OCI-LY7 (cell line): ENCODE measurements at regions not wholly inside any gene's neighbourhood (a gene's known extent, or its start where the extent isn't known, plus 50 kb on each side); places are given as distances from the start of the nearest gene placed in this dataset.

Source experiments
- BruUV-seq: library from RNA; stranded (reverse); fragments of 400-500 nt; replicated peaks from 2 replicates; lab custom pipeline; 2021; lab: Mats Ljungman, UMichigan
- CTCF ChIA-PET: fragments of 300-600 bp; sonication (Branson Sonifier 250); formaldehyde crosslinking; loops from one replicate; lab custom pipeline; 2022; ENCODE audit warnings: antibody characterized with exemption; ENCODE audit not compliant: unreplicated experiment; lab: Charles Lee
- POLR2A ChIA-PET: fragments of 300-600 bp; sonication (Branson Sonifier 250); formaldehyde crosslinking; loops from one replicate; lab custom pipeline; 2022; ENCODE audit warnings: antibody characterized with exemption; lab: Charles Lee
- DNase-seq: peaks from one replicate; pipeline ENCODE4 v3.0.0-alpha.2; 2015; ENCODE audit warnings: low spot score
- H2AFZ ChIP-seq: fragments of 200-600 bp; sonication (generic), shearing (Covaris generic); 2 replicates; pipeline ENCODE4 v1.6.1; 2014; ENCODE audit warnings: mild to moderate bottlenecking, antibody characterized with exemption, low read length, moderate library complexity
- H3K27ac ChIP-seq: fragments of 200-600 bp; sonication (generic); 2 replicates; pipeline ENCODE4 v1.5.1; 2014; ENCODE audit warnings: mixed run types, low read depth, mild to moderate bottlenecking, moderate library complexity, low read length, inconsistent platforms; ENCODE audit not compliant: poor library complexity, severe bottlenecking
- H3K36me3 ChIP-seq: fragments of 200-600 bp; sonication (generic); 2 replicates; pipeline ENCODE4 v1.6.1; 2014; ENCODE audit warnings: mild to moderate bottlenecking, antibody characterized with exemption, low read length, moderate library complexity, mixed read lengths; ENCODE audit not compliant: insufficient read depth
- H3K4me1 ChIP-seq: fragments of 200-600 bp; sonication (generic); 2 replicates; pipeline ENCODE4 v1.5.1; 2014; ENCODE audit warnings: mild to moderate bottlenecking, low read length; ENCODE audit not compliant: insufficient read depth, poor library complexity, severe bottlenecking
- H3K4me2 ChIP-seq: fragments of 200-600 bp; sonication (generic); 2 replicates; pipeline ENCODE4 v1.6.1; 2014; ENCODE audit warnings: mild to moderate bottlenecking, low read length
- H3K4me3 ChIP-seq: fragments of 200-600 bp; sonication (generic); 2 replicates; pipeline ENCODE4 v1.5.1; 2014; ENCODE audit warnings: mild to moderate bottlenecking, low read depth, low read length; ENCODE audit not compliant: poor library complexity, severe bottlenecking
- H3K79me2 ChIP-seq: fragments of 200-600 bp; sonication (generic); 2 replicates; pipeline ENCODE4 v1.6.1; 2016; ENCODE audit warnings: low read depth, mild to moderate bottlenecking, low read length, moderate library complexity, mixed read lengths; ENCODE audit not compliant: insufficient read depth
- H3K9me2 ChIP-seq: fragments of 200-600 bp; sonication (generic); 2 replicates; pipeline ENCODE4 v1.6.1; 2016; ENCODE audit warnings: mild to moderate bottlenecking, low read length, mixed read lengths; ENCODE audit not compliant: insufficient read depth
- H3K9me3 ChIP-seq: fragments of 200-600 bp; sonication (generic); 2 replicates; pipeline ENCODE4 v1.6.1; 2014; ENCODE audit warnings: mild to moderate bottlenecking, mixed run types, low read length, mixed read lengths
- H4K20me1 ChIP-seq: fragments of 200-600 bp; sonication (generic); 2 replicates; pipeline ENCODE4 v1.6.1; 2014; ENCODE audit warnings: mild to moderate bottlenecking, antibody characterized with exemption, low read length, moderate library complexity, mixed read lengths; ENCODE audit not compliant: insufficient read depth
- EZH2phosphoT487 ChIP-seq: fragments of 200-600 bp; sonication (generic); IDR thresholded peaks from 2 replicates; pipeline ENCODE4 v1.6.1; 2018; ENCODE audit warnings: low read depth, borderline replicate concordance, mild to moderate bottlenecking, mixed run types, antibody characterized with exemption, low read length, moderate library complexity, mixed read lengths
- intact Hi-C: fragments of 100-400 bp; cut with micrococcal nuclease; formaldehyde crosslinking; loops from one replicate; pipeline ENCODE4 v1.10.0; 2022; ENCODE audit not compliant: unreplicated experiment
- TF ChIP-seq, protein P1 (sequence below): fragments of 200-600 bp; sonication (generic); conservative IDR thresholded peaks from 2 replicates; pipeline ENCODE4 v1.5.1; 2014; ENCODE audit warnings: mild to moderate bottlenecking, antibody characterized with exemption, low read length, moderate library complexity, mixed read lengths

- no peaks in the 10 kb centered on the region for H3K36me3 ChIP-seq
- no peak overlapping the region for H3K4me3 ChIP-seq
- no peak overlapping the region for H3K27ac ChIP-seq
- TF ChIP-seq, protein P1, sequence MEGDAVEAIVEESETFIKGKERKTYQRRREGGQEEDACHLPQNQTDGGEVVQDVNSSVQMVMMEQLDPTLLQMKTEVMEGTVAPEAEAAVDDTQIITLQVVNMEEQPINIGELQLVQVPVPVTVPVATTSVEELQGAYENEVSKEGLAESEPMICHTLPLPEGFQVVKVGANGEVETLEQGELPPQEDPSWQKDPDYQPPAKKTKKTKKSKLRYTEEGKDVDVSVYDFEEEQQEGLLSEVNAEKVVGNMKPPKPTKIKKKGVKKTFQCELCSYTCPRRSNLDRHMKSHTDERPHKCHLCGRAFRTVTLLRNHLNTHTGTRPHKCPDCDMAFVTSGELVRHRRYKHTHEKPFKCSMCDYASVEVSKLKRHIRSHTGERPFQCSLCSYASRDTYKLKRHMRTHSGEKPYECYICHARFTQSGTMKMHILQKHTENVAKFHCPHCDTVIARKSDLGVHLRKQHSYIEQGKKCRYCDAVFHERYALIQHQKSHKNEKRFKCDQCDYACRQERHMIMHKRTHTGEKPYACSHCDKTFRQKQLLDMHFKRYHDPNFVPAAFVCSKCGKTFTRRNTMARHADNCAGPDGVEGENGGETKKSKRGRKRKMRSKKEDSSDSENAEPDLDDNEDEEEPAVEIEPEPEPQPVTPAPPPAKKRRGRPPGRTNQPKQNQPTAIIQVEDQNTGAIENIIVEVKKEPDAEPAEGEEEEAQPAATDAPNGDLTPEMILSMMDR = no peak
- TF ChIP-seq EZH2phosphoT487 = no peak
- ChIA-PET CTCF (no interaction called here), POLR2A (no interaction called here)
- H3K4me2 ChIP-seq = no peak overlapping the region
- no peak overlapping the region for H2AFZ ChIP-seq
- no peak for DNase-seq
- no TSS peak for BruUV-seq
- H3K4me1 ChIP-seq = no peaks in the 10 kb centered on the region
- H4K20me1 ChIP-seq = no peaks in the 10 kb centered on the region
- intact Hi-C loops = no loop called here
- H3K79me2 ChIP-seq = no peaks in the 10 kb centered on the region
- no peaks in the 10 kb centered on the region for H3K9me3 ChIP-seq
- H3K9me2 ChIP-seq = no peaks in the 10 kb centered on the region
Measured at GRCh38 chr7:112881-113280, 79.5 kb upstream of the FAM20C start.

DNA sequence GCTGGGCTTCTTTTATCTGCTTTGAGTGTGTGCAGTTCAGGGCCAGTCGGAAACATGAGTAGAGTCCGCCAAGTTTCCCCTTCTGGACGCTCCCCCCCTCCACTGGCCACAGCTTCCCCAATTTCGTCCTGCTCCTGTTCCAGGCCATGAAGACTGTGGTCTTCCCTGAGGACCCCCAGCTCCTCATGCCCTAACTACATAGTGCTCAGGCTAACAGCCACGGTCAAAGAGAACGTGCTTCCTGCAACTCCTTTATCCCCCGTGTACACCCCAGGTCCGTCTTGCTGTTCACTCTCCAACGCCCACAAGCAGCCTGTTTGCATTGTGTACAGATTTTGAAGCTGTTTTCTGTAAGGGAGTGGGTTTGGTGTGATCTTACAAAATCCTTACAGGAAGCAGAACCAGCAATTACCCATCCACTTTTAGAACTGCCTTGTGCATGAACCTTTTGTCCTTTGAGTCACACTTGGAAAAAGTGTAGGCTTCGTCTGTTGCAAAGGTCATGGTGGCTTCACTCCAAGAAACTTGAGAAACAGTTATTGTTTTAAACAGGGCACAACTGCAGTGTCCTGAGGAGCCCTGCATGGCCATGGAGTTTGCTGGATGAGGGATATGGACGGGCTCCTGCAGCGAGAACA lies 77.0 kb upstream of the FAM20C start:
- Histone ChIP-seq H2AFZ (no peak overlapping the region), H3K36me3 (no peaks in the 10 kb centered on the region), H3K9me3 (no peaks in the 10 kb centered on the region), H3K4me2 (no peak overlapping the region), H3K9me2 (no peaks in the 10 kb centered on the region), H3K27ac (no peak overlapping the region), H4K20me1 (no peaks in the 10 kb centered on the region), H3K79me2 (no peaks in the 10 kb centered on the region), H3K4me1 (no peaks in the 10 kb centered on the region), H3K4me3 (no peak overlapping the region)
- DNase-seq = no peak
- BruUV-seq = no TSS peak
- no peak for TF ChIP-seq EZH2phosphoT487
- ChIA-PET POLR2A (no interaction called here), CTCF (no interaction called here)
- intact Hi-C loops = no loop called here

- ChIA-PET CTCF (no interaction called here), POLR2A (no interaction called here)
- H3K9me2 ChIP-seq = no peaks in the 10 kb centered on the region
- no peaks in the 10 kb centered on the region for H3K36me3 ChIP-seq
- H2AFZ ChIP-seq = no peak overlapping the region
- no peaks in the 10 kb centered on the region for H4K20me1 ChIP-seq
- no peaks in the 10 kb centered on the region for H3K79me2 ChIP-seq
- no peak for TF ChIP-seq EZH2phosphoT487
- TF ChIP-seq, protein P1 = no peak
- BruUV-seq = no TSS peak
- no peaks in the 10 kb centered on the region for H3K9me3 ChIP-seq
- DNase-seq = no peak
- no peak overlapping the region for H3K4me3 ChIP-seq
- H3K4me2 ChIP-seq = no peak overlapping the region
- intact Hi-C loops = no loop called here
- no peak overlapping the region for H3K27ac ChIP-seq
- H3K4me1 ChIP-seq = no peaks in the 10 kb centered on the region
Measured at GRCh38 chr7:116188-116981, 76.0 kb upstream of the FAM20C start.
